Fibroblast of skin of left biceps (primary cell): ENCODE measurements at regions not wholly inside any gene's neighbourhood (a gene's known extent, or its start where the extent isn't known, plus 50 kb on each side); places are given as distances from the start of the nearest gene placed in this dataset.
A peak's percentile ranks its signal among the peaks of the same experiment; 100 is the strongest.

Experiments
- DNase-seq, 2 experiments: peaks; one replicate each; pipeline ENCODE4 v3.0.0-alpha.2; 2013; ENCODE audit warnings: low read depth in 2 of 2

DNA sequence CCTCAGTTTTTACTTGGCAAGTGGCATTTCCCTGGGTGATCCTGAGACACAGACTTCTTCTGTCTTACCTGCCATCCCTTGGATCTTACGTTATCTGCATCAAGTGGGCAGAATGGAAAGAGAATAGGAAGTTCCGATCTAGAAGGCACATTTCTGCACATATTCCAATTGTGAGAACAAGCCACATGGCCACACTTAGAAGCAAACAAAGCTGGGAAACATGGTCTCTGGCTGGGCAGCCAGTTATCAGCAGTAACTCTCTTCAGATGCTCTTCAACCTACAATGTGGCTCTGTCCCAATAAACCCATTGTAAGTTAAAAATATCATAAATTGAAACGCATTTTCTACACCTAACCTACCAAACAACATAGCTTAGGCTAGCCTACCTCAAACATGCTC, 67.3 kb upstream of the CCN6 start:
- DNase-seq: no peak

- DNase-seq: no peak
Observed at GRCh38 chr6:111987295-111987694, 66.6 kb upstream of the CCN6 start.

DNA sequence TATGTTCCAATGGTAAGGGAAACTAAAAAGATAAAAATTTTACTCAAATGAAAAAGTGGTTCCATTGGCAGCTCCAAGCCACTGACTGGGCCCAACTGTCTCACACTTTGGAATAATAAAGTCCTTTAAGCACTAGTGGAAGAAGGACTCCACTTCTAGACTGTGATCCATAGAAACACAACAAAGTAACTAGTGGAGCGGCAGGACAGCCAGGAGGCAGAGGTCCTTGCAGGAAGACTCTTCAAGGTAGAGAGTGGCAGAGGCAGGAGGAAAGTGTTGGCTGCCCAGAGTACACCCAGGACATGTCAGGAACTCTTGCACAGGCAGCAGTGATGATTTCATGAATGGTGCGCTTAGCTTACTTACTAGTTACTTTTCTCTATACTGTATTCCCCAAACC, 65.0 kb upstream of the CCN6 start:
- DNase-seq: no peak

DNA sequence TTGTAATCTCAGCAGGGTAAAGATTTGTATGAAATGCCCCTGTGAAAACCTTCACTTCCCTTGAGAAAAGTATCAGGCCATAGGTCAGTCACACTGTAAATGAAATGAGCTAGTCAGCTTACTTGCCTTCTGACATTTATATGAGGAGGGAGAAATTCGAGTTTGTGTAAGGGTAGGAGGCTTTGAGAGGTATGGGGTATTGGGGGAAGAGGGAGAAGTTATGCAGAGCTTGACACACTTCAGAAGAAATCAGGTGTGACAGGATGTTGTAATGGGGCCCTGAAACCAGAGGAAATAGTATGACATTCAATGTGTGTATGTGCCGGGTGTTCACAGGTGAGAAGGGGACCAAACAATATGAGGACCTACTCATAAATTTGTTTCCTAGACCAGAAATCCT, 64.2 kb upstream of the CCN6 start:
- DNase-seq: no peak

GRCh38 chr6:111990214-111990613, 63.7 kb upstream of the CCN6 start:
- no peak for DNase-seq

- no peak for DNase-seq
Observed at GRCh38 chr6:111992851-111993250, 61.1 kb upstream of the CCN6 start.

- DNase-seq: no peak
Observed at GRCh38 chr6:111993342-111993741, 60.6 kb upstream of the CCN6 start.

DNA sequence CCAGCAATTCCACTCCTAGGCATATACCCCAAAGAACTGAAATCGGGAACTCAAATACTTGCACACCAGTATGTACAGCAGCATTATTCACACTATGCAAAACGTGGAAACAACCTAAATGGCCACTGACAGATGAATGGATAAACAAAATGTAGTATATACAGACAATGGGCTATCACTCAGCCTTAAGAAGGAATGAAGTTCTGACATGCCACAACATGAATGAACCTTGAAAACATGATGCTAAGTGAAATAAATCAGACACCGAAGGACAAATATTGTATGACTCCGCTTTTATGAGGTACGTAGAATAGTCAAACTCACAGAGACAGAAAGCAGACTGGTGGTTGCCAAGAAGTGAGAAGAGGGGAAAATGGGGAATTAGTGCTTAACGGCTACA, 59.1 kb upstream of the CCN6 start:
- no peak for DNase-seq

DNA sequence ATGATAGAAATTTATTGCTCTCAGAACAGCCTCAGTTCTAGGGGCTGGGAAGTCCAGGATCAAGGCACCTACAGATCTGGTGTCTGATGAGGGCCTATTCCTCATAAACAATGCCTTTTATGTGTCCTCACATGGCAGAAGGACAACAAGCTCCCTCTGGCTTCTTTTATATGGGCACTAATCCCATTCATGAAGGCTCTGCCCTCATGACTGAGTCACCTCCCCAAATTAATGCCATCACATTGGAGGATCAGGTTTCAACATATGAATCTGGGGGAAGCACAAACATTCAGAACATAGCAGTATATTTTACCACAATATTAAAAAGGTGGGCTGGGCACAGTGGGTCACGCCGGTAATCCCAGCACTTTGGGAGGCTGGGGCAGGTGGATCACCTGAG, 58.5 kb upstream of the CCN6 start:
- no peak for DNase-seq

DNA sequence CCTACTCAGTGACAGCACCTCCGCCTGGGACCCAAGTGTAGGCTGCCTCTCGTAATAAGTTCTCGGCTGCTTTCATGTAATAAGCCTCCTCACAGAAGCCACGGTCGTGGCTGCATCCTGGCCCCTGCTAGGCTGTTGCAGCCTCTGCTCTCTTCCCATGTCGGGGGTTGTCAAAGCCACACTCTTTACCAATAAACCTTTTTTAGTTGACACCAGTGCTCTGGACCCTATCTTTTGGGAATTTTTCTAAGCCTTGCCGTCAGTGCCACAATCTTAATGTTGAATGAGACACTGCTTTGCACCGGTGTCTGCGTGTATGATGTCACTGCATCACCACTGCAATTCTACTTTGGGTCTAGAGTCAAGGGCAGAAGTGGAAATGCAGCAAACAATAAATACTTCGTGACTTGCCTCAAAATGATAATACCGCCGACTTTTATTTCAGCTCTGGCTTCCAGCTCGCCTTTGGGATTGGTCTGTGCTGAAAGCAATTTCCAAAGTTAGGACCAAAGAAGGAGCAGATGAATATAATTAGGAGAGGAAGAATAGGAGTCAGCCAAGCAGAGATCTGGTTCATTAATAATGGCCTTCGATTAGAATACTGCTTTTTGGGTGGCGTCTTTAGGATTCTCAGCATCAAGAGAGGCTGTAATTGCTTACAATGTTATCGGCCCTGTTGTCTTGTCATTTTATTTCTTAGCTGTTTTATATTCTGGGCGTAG, 57.6 kb upstream of the CCN6 start:
- DNase-seq: no peak

DNA sequence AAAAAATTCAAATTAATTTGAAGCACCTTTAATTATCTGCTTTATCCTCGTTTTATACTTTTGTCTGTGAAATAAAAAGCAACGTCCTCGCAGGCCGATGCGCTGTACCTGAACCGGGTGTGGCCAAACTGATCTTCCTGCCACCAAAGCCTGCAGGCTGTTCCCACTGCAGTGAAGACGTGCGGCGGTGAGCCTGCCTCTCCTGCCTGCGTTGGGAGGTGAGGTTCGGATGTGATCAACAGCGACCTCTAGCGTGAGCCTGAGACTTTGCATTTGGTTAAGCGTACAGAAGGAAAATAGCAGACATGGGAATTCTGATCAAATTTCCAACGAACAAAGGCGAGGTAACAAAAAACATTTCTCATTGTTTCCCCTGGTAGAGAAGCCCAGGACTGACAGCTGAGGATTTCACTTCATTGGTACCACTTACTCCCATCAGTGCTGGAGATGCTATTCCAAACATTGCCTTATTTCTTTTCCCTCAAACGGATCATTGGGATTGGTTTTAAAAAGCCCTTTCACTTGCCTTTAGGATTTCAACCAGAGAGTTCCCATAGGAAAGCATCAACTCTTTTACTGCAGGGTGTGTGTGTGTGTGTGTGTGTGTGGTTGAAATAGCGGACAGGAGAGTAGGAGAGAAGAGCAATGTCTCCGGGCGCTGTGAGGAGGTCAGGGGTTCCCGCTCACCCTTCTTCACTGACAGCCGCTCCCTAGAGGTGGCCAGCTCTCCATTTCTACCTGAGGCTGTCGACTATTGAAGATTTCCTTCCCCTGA, 56.6 kb upstream of the CCN6 start:
- DNase-seq: peak; percentile 42 to 47

DNA sequence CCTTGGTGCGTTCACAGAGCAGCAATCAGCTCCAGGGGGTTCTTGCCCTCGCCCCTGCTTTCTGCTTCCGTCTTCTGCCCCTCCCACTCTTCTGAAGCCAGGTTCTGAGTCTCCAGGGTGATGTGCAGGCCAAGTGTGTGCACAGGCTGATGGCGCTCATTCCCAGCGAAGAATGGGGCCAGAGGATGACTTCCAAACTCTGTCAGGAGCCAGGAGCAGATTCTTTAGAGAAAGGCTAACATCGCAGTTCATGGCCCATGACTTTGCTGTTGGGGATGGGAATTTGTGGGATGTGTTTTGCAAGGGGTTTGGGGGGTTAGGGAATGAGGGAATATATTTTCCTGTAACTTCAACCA, 56.1 kb upstream of the CCN6 start:
- no peak for DNase-seq

DNA sequence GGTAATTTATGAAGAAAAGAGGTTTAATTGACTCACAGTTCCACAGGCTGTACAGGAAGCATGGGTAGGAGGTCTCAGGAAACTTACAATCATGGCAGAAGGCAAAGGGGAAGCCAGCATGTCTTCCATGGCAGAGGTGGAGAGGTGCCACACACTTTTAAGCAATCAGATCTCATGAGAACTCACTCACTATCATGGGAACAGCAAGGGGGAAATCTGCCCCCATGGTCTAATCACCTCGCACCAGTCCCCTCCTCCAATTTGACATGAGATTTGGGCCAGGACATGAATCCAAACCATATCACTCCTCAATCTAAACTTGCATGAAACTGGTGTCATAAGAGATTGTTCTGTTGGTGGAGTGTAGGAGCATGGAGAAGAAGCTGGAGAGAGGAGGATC, 51.6 kb upstream of the CCN6 start:
- DNase-seq: no peak
